ENCODE measurements at regions not wholly inside any gene's neighbourhood (a gene's known extent, or its start where the extent isn't known, plus 50 kb on each side); places are given as distances from the start of the nearest gene placed in this dataset.

DNA sequence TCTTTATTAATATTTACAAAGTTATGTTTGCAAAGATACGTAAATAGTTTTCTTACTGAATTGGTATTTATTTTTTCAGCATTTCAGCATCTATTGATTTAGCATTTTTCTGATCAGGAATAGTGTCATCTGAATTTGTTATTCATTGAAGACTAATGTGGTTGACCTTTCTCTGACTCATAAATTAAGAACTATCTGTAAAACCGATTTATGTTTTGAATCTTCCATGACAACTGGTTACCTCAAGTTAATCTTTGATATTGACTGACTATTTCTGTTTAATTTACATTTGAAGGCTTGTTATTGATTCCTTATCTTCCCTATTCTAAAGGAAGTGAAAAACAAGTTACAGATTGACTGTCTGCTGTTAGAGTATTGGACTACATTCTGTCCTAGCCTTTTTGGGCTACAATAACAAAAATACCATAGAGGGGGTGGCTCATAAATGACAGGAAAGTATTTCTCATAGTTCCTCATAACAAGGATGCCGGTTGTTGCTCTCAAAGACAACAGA is 1131.4 kb downstream of the PLA2G4A start:
- intact Hi-C loops (cut with DNase I): no loop called here
- Histone ChIP-seq H3K27ac (no peak overlapping the region), H3K4me1 (no peaks in the 10 kb centered on the region), H3K4me3 (no peak overlapping the region), H3K27me3 (no peaks in the 10 kb centered on the region), H3K36me3 (no peaks in the 10 kb centered on the region), H3K9me3 (no peaks in the 10 kb centered on the region)
- TF ChIP-seq CTCF (IDR thresholded peaks at IDR 0.05): no peak
- no peak for TF ChIP-seq POLR2A (IDR thresholded peaks at IDR 0.05)
- WGBS, 2 donors: 65 to 70% methylated on average over 3 of the region's 3 CpGs
- DNase-seq: no peak

DNA sequence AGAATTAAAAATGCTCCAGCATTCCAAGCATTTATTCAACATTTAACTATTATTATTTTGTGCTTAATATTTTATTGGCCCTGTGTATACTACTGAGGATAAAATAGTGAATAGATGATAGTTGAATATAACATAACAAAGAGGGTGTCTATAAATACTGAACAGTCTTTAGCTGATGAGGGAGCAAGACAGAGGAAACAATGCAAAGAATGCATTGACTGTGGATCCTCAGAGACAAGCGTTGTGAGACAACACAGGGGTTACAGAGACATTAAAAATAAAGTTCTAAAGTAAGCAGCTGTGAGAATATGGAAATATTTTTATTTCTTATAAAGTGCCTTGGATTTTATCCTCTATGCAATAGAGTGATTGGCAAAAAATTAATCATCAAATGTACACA is 1133.1 kb downstream of the PLA2G4A start:
- Histone ChIP-seq H3K27me3 (no peaks in the 10 kb centered on the region), H3K4me1 (no peaks in the 10 kb centered on the region), H3K9me3 (no peaks in the 10 kb centered on the region), H3K36me3 (no peaks in the 10 kb centered on the region), H3K4me3 (no peak overlapping the region), H3K27ac (no peak overlapping the region)
- intact Hi-C loops (cut with DNase I): no loop called here
- no peak for DNase-seq
- WGBS, 2 donors: 45 to 56% methylated on average over 1 of the region's 1 CpG
- TF ChIP-seq CTCF (IDR thresholded peaks at IDR 0.05) (no peak), POLR2A (IDR thresholded peaks at IDR 0.05) (no peak)

DNA sequence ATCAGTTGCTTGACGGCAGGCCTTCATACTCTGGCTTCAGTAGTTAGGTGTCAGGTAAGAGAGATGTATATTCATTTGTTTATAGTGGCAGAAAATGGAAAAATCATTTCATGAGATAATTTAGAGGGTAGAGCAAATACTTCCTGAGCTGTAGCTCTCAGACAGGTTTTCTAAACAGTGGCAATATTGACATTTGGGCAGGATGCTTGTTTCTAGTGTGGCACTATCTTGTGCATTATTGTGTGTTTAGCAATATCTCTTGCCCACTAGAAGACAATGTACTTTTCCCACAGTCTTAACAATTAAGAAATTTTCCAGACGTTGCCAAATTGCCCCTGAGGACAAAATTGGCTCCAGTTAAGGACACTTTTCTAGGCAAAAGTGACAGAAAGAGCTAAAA is 1143.1 kb downstream of the PLA2G4A start:
- 59 to 74% methylated on average over 2 of the region's 2 CpGs for WGBS, 2 donors
- intact Hi-C loops (cut with DNase I): no loop called here
- TF ChIP-seq POLR2A (IDR thresholded peaks at IDR 0.05): no peak
- no peak for TF ChIP-seq CTCF (IDR thresholded peaks at IDR 0.05)

GRCh38 chr1:187977298-187977697 is 1148.5 kb downstream of the PLA2G4A start:
- H3K36me3 ChIP-seq: no peaks in the 10 kb centered on the region
- no peak overlapping the region for H3K27ac ChIP-seq
- H3K27me3 ChIP-seq: no peaks in the 10 kb centered on the region
- intact Hi-C loops (cut with DNase I): no loop called here
- DNase-seq: no peak
- no peak overlapping the region for H3K4me3 ChIP-seq
- H3K9me3 ChIP-seq: no peaks in the 10 kb centered on the region
- TF ChIP-seq POLR2A (IDR thresholded peaks at IDR 0.05) (no peak), CTCF (IDR thresholded peaks at IDR 0.05) (no peak)
- no peaks in the 10 kb centered on the region for H3K4me1 ChIP-seq

More for the DNA sequence above, 1143.1 kb downstream of the PLA2G4A start:
- Histone ChIP-seq H3K27ac (no peak overlapping the region), H3K27me3 (no peaks in the 10 kb centered on the region), H3K9me3 (no peaks in the 10 kb centered on the region), H3K4me3 (no peak overlapping the region), H3K4me1 (no peaks in the 10 kb centered on the region), H3K36me3 (no peaks in the 10 kb centered on the region)
- DNase-seq: no peak

- Histone ChIP-seq H3K36me3 (no peaks in the 10 kb centered on the region), H3K4me3 (no peak overlapping the region), H3K27me3 (no peaks in the 10 kb centered on the region), H3K4me1 (no peaks in the 10 kb centered on the region), H3K9me3 (no peaks in the 10 kb centered on the region), H3K27ac (no peak overlapping the region)
- DNase-seq: no peak
- WGBS, 2 donors: 75 to 80% methylated on average over 4 of the region's 4 CpGs
- TF ChIP-seq POLR2A (IDR thresholded peaks at IDR 0.05): no peak
- no peak for TF ChIP-seq CTCF (IDR thresholded peaks at IDR 0.05)
- intact Hi-C loops (cut with DNase I): no loop called here
Observed at GRCh38 chr1:187985145-187985896, 1156.6 kb downstream of the PLA2G4A start.

Data from esophagus squamous epithelium (tissue), 5 donors.